Uterus (tissue), 3 donors: ENCODE measurements at regions not wholly inside any gene's neighbourhood (a gene's known extent, or its start where the extent isn't known, plus 50 kb on each side); places are given as distances from the start of the nearest gene placed in this dataset.
A peak's percentile ranks its signal among the peaks of the same experiment; 100 is the strongest.

Experiments
- DNase-seq, 2 donors: peaks; one replicate each; pipeline ENCODE4 v3.0.0-alpha.2; 2019 to 2020
- H3K27ac ChIP-seq, 2 donors: fragments of 200-600 bp; sonication (generic); 1 replicate in 1 of 2; 2 replicates in 1 of 2; pipeline ENCODE4 v1.5.1; 2016 to 2018
- H3K27me3 ChIP-seq, 2 donors: fragments of 200-600 bp; sonication (generic); one replicate each; pipeline ENCODE4 v1.5.1; 2018 to 2019; ENCODE audit warnings: control low read depth in 1 of 2
- H3K36me3 ChIP-seq, 2 donors: fragments of 200-600 bp; sonication (generic); one replicate each; pipeline ENCODE4 v1.5.1; 2019; ENCODE audit warnings: control low read depth in 1 of 2
- H3K4me1 ChIP-seq, 2 donors: fragments of 200-600 bp; sonication (generic); one replicate each; pipeline ENCODE4 v1.5.1; 2018 to 2019; ENCODE audit warnings: control low read depth in 1 of 2
- H3K4me3 ChIP-seq, 2 donors: fragments of 200-600 bp; sonication (generic); 1 replicate in 1 of 2; 2 replicates in 1 of 2; pipeline ENCODE4 v1.5.1; 2018 to 2019; ENCODE audit warnings: mild to moderate bottlenecking in 1 of 2
- H3K9me3 ChIP-seq, 2 donors: fragments of 200-600 bp; sonication (generic); one replicate each; pipeline ENCODE4 v1.5.1; 2019; ENCODE audit warnings: control low read depth in 1 of 2
- POLR2A ChIP-seq, 2 donors: fragments of 450-650 bp; IDR thresholded peaks; one replicate each; pipeline ENCODE4 v1.6.1; 2016; ENCODE audit warnings: antibody characterized with exemption in 2 of 2, mild to moderate bottlenecking in 1 of 2, moderate library complexity in 1 of 2
- intact Hi-C: fragments of 100-400 bp; cut with DNase I; formaldehyde crosslinking; loops from one replicate; pipeline ENCODE4 v1.15.1; 2023; ENCODE audit warnings: low total_unique reads
- TF ChIP-seq, protein P1 (sequence below), 4 experiments: fragments of 200-600 bp in 2 of 4; fragments of 450-650 bp in 2 of 4; sonication (generic) in 2 of 4; IDR thresholded peaks; one replicate each; pipeline ENCODE4 v1.5.1; 2016 to 2019; ENCODE audit warnings: antibody characterized with exemption in 4 of 4, mild to moderate bottlenecking in 2 of 4, moderate library complexity in 1 of 4
- donor health status: DM: yes; HTN: yes; CAD: no.

DNA sequence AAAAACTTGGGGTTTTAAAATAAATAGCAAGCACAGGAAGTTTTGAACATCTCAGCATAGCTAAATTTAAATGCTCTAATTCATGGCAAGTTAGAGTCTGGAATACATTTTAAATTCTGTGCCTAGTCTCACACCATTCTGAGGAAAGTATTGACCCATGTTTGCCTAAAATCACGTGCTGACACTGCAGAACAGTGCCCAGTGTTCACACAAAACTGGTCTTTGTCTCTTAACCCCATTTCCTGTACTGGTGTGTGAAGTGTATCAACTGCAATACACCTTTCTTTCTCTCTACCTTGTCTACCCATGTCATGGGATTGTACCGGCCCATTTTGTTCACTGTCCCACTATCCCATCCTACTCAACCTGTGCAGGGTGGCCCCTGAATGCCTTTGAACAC is 749.7 kb upstream of the POM121L12 start:
- DNase-seq, result no peak
- TF ChIP-seq, protein P1, sequence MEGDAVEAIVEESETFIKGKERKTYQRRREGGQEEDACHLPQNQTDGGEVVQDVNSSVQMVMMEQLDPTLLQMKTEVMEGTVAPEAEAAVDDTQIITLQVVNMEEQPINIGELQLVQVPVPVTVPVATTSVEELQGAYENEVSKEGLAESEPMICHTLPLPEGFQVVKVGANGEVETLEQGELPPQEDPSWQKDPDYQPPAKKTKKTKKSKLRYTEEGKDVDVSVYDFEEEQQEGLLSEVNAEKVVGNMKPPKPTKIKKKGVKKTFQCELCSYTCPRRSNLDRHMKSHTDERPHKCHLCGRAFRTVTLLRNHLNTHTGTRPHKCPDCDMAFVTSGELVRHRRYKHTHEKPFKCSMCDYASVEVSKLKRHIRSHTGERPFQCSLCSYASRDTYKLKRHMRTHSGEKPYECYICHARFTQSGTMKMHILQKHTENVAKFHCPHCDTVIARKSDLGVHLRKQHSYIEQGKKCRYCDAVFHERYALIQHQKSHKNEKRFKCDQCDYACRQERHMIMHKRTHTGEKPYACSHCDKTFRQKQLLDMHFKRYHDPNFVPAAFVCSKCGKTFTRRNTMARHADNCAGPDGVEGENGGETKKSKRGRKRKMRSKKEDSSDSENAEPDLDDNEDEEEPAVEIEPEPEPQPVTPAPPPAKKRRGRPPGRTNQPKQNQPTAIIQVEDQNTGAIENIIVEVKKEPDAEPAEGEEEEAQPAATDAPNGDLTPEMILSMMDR (IDR thresholded peaks at IDR 0.05), result no peak
- no peak for TF ChIP-seq POLR2A (IDR thresholded peaks at IDR 0.05)
- intact Hi-C loops, result no loop called here

DNA sequence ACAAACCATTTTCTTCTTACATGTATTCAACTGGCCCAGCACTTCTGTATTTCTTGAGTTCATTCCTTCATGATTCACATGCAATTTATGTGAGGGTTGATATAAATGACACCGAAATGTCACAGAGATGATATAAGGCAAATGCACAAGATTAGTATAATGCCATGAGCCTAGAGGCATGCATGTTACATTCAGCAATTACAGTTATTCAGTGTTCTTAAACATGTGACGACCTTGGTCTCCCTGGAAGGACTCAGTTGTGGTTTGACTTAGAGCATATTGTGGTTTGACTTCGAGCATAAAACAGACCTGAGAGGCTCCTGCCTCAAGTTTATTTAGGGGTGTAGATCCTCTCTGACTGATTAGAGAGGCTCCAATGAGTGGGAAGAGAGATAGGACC is 752.1 kb upstream of the POM121L12 start:
- no peaks in the 10 kb centered on the region for H3K4me1 ChIP-seq
- DNase-seq, result no peak
- H3K27me3 ChIP-seq, result no peaks in the 10 kb centered on the region
- no peak overlapping the region for H3K27ac ChIP-seq
- H3K9me3 ChIP-seq, result no peaks in the 10 kb centered on the region
- TF ChIP-seq, protein P1 (IDR thresholded peaks at IDR 0.05), result no peak
- no peak for TF ChIP-seq POLR2A (IDR thresholded peaks at IDR 0.05)
- H3K36me3 ChIP-seq, result no peaks in the 10 kb centered on the region
- intact Hi-C loops, result no loop called here
- H3K4me3 ChIP-seq, result no peak overlapping the region

More for the DNA sequence above, 749.7 kb upstream of the POM121L12 start:
- H3K9me3 ChIP-seq, result no peaks in the 10 kb centered on the region
- no peak overlapping the region for H3K27ac ChIP-seq
- no peaks in the 10 kb centered on the region for H3K4me1 ChIP-seq
- no peaks in the 10 kb centered on the region for H3K27me3 ChIP-seq
- H3K4me3 ChIP-seq, result no peak overlapping the region
- no peaks in the 10 kb centered on the region for H3K36me3 ChIP-seq

DNA sequence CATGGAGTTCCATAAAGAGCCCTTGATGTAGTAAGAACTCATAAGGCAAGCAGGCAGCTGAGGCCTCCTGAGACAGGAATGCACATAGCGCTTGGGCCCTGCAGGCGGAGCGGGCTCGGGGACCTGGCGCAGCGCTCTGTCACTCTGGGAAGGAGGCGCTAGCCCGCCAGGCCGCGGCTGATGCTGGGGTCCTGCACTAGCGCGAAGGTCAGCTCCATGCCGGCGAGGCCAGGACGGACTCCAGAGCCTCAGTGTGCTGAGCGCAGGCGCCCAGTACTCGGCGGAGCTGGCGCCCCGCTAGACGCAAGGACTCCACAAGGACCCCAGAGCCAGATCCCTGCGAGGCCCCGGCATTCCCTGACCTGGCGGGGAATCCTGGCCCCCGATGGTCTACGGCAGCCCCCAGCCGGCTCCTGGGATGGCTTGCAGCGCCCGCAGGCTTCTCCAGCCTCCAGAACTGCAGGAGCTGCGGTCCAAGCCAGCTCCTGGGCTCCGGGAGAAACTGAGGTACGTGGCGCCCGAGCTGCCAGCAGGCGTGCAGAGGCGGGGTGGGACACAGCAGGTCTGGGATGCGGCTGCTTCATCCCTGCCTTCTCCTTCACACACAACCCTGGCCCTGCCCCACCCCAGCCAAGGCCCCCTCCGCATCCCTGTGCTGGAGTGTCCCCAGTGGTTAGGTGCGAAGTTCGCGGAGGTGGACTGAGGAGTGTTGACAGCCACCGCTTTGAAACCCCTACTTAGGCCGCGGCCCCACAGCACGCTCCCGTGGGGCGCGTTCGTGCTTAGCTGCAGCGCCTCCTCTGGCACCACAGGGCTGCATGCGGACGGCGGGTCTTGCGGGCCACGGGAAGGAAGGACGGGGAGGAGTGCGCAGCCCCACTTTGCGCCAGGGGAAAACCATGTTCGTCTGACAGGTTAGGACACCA is 761.5 kb upstream of the POM121L12 start:
- H3K4me3 ChIP-seq, result no peak overlapping the region
- peak in 1 of 2 donors; percentile 31 for DNase-seq
- H3K27ac ChIP-seq, result no peak overlapping the region

DNA sequence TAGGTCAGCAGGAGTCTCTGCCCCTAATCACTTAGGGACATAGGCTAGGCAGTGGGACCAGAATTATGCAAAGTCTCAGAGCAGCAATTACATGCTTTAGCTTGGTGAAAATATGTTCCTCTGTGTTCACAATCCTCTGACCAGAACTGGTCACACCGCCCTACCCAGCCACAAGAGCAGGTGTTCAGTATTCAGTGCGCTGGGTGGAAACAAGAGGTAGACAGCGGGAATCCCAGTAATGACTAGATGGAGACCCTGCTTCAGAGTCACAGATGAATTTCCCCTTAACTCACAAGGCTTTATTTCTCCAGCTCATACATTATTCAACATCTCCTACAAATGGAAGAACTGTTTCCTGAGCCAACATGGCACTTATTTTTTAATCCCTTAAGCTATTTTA is 763.7 kb upstream of the POM121L12 start:
- intact Hi-C loops, result no loop called here
- no peak overlapping the region for H3K27ac ChIP-seq
- no peaks in the 10 kb centered on the region for H3K4me1 ChIP-seq
- H3K9me3 ChIP-seq, result no peaks in the 10 kb centered on the region
- no peak for DNase-seq
- no peak overlapping the region for H3K4me3 ChIP-seq
- H3K36me3 ChIP-seq, result no peaks in the 10 kb centered on the region
- no peaks in the 10 kb centered on the region for H3K27me3 ChIP-seq
- TF ChIP-seq, protein P1 (IDR thresholded peaks at IDR 0.05), result no peak
- TF ChIP-seq POLR2A (IDR thresholded peaks at IDR 0.05), result no peak

More for the DNA sequence above, 761.5 kb upstream of the POM121L12 start:
- intact Hi-C loops, result no loop called here
- TF ChIP-seq, protein P1 (IDR thresholded peaks at IDR 0.05), result no peak
- TF ChIP-seq POLR2A (IDR thresholded peaks at IDR 0.05), result no peak
- H3K36me3 ChIP-seq, result no peaks in the 10 kb centered on the region
- no peaks in the 10 kb centered on the region for H3K4me1 ChIP-seq
- H3K9me3 ChIP-seq, result no peaks in the 10 kb centered on the region
- no peaks in the 10 kb centered on the region for H3K27me3 ChIP-seq

DNA sequence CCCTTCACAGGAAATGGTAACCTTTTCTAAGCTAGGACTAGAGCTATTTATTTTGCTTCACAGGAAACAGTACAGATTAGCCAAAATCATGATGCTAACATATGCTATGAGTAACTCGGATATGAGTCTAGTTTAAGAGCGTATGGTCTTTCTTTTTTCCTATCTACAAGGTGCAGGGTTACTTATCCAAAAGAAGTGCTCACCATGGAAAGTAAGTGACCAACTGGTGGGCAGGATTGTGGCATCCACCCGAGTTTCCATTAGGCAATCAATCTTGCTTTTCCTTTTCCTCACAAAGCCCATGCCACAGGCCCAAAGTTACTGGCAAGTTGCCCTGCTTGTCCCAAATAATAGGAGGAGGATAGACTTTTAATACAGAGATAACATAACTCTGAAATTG is 765.1 kb upstream of the POM121L12 start:
- Histone ChIP-seq H3K27me3 (no peaks in the 10 kb centered on the region), H3K9me3 (no peaks in the 10 kb centered on the region), H3K4me1 (no peaks in the 10 kb centered on the region), H3K4me3 (no peak overlapping the region), H3K27ac (no peak overlapping the region), H3K36me3 (no peaks in the 10 kb centered on the region)
- TF ChIP-seq, protein P1 (IDR thresholded peaks at IDR 0.05), result no peak
- TF ChIP-seq POLR2A (IDR thresholded peaks at IDR 0.05), result no peak
- DNase-seq, result no peak
- intact Hi-C loops, result no loop called here
